ENCODE measurements at regions not wholly inside any gene's neighbourhood (a gene's known extent, or its start where the extent isn't known, plus 50 kb on each side); places are given as distances from the start of the nearest gene placed in this dataset.

DNA sequence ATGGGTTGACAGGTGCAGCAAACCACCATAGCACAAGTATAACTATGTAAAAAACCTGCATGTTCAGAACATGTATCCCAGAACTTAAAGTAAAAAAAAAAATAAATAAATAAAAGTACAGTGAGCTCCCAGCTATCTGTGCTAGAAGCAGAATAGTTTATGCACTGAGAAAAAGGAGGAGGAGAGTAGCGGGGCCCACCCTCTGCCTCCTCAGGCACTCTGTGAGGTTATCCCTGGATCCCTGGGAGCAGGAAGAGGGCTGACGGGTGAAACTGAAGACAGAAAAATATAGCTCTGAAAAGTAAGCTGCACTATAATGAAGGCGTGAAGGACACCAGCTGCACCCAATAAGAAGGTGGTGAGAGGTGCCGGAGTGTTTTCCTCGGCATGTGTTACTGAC, 117.2 kb downstream of the SIPA1L2 start:
- TF ChIP-seq RNF2 (IDR thresholded peaks at IDR 0.05; ENCODE audit: borderline replicate concordance, low read depth, low read length, missing control alignments, poor library complexity, severe bottlenecking), result no peak
- TF ChIP-seq RAD21 (IDR thresholded peaks at IDR 0.05 in 1 of 2, conservative IDR thresholded peaks at IDR 0.05 in 1 of 2; ENCODE audit: low read depth in 2 of 2, low read length in 2 of 2), result no peak
- TF ChIP-seq, protein P1, sequence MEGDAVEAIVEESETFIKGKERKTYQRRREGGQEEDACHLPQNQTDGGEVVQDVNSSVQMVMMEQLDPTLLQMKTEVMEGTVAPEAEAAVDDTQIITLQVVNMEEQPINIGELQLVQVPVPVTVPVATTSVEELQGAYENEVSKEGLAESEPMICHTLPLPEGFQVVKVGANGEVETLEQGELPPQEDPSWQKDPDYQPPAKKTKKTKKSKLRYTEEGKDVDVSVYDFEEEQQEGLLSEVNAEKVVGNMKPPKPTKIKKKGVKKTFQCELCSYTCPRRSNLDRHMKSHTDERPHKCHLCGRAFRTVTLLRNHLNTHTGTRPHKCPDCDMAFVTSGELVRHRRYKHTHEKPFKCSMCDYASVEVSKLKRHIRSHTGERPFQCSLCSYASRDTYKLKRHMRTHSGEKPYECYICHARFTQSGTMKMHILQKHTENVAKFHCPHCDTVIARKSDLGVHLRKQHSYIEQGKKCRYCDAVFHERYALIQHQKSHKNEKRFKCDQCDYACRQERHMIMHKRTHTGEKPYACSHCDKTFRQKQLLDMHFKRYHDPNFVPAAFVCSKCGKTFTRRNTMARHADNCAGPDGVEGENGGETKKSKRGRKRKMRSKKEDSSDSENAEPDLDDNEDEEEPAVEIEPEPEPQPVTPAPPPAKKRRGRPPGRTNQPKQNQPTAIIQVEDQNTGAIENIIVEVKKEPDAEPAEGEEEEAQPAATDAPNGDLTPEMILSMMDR (IDR thresholded peaks at IDR 0.05; ENCODE audit: control extremely low read depth in 1 of 3, insufficient read depth in 1 of 3, low read depth in 1 of 3, low read length in 3 of 3), result no peak
- no peak for TF ChIP-seq SIN3A (conservative IDR thresholded peaks at IDR 0.05 in 1 of 2, IDR thresholded peaks at IDR 0.05 in 1 of 2; ENCODE audit: low read depth in 1 of 2, low read length in 2 of 2)

Measured in H1 (cell line).